ENCODE measurements at regions not wholly inside any gene's neighbourhood (a gene's known extent, or its start where the extent isn't known, plus 50 kb on each side); places are given as distances from the start of the nearest gene placed in this dataset.

GRCh38 chr13:71323266-71323665, 543.7 kb downstream of the DACH1 start:
- no peak overlapping the region for H3K4me2 ChIP-seq (ENCODE audit: low read depth, low read length)
- no peaks in the 10 kb centered on the region for H4K20me1 ChIP-seq (ENCODE audit: insufficient read depth, low read length)
- no peak overlapping the region for H3K4me3 ChIP-seq (replicated peaks in 1 of 3; ENCODE audit: insufficient read depth in 1 of 3, low read depth in 2 of 3, low read length in 3 of 3)
- ChIA-PET POLR2A (no interaction called here), CTCF (ENCODE audit: low intra/inter-chr PET ratio, low total read pairs) (no interaction called here)
- H3K9ac ChIP-seq (ENCODE audit: insufficient read depth, low read depth, low read length): no peak overlapping the region
- no peaks in the 10 kb centered on the region for H3K4me1 ChIP-seq (ENCODE audit: insufficient read depth, low read length)
- H3K36me3 ChIP-seq (replicated peaks in 1 of 2; ENCODE audit: control insufficient read depth in 1 of 2, insufficient read depth in 2 of 2, low read length in 2 of 2): no peaks in the 10 kb centered on the region
- BruUV-seq (replicated peaks): no TSS peak
- WGBS (ENCODE audit: low lambda C conversion rate): 1% methylated on average over 5 of the region's 5 CpGs
- no peak overlapping the region for H3K27ac ChIP-seq (ENCODE audit: extremely low read length, insufficient read depth, low read length)
- ATAC-seq (no peak), DNase-seq (ENCODE audit: low spot score) (no peak), FAIRE-seq (no peak)
- H3K9me3 ChIP-seq (ENCODE audit: low read length): no peaks in the 10 kb centered on the region
- TF ChIP-seq, protein P1, sequence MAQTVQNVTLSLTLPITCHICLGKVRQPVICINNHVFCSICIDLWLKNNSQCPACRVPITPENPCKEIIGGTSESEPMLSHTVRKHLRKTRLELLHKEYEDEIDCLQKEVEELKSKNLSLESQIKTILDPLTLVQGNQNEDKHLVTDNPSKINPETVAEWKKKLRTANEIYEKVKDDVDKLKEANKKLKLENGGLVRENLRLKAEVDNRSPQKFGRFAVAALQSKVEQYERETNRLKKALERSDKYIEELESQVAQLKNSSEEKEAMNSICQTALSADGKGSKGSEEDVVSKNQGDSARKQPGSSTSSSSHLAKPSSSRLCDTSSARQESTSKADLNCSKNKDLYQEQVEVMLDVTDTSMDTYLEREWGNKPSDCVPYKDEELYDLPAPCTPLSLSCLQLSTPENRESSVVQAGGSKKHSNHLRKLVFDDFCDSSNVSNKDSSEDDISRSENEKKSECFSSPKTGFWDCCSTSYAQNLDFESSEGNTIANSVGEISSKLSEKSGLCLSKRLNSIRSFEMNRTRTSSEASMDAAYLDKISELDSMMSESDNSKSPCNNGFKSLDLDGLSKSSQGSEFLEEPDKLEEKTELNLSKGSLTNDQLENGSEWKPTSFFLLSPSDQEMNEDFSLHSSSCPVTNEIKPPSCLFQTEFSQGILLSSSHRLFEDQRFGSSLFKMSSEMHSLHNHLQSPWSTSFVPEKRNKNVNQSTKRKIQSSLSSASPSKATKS (CRISPR knock-in tag; IDR thresholded peaks at IDR 0.05): no peak
- no peak for TF ChIP-seq U2AF1 (optimal IDR thresholded peaks at IDR 0.05; ENCODE audit: low read depth, low read length)
- no peaks in the 10 kb centered on the region for H3K79me2 ChIP-seq (ENCODE audit: insufficient read depth, low read length)
- intact Hi-C loops (cut with micrococcal nuclease; ENCODE audit: unreplicated experiment) (no loop called here), in situ Hi-C loops (cut with HindIII; ENCODE audit: extremely low pct_ligation_motif_present, low pct_unique_long_range_greater_than_20kb) (loop anchor here (25.0 kb wide), 1 partner anchor 564 kb away; no protein-coding TSS in a partner anchor)
- no peaks in the 10 kb centered on the region; a peak in 1 of 5 replicates for H3K27me3 ChIP-seq (ENCODE audit: control insufficient read depth in 1 of 2, insufficient read depth in 2 of 2, low read length in 2 of 2)
- H2AFZ ChIP-seq (ENCODE audit: low read length): no peak overlapping the region

- Histone ChIP-seq H3K79me2 (ENCODE audit: insufficient read depth, low read length) (no peaks in the 10 kb centered on the region), H4K20me1 (ENCODE audit: insufficient read depth, low read length) (no peaks in the 10 kb centered on the region), H2AFZ (ENCODE audit: low read length) (no peak overlapping the region), H3K9ac (ENCODE audit: insufficient read depth, low read depth, low read length) (no peak overlapping the region), H3K27ac (ENCODE audit: extremely low read length, insufficient read depth, low read length) (no peak overlapping the region), H3K9me3 (ENCODE audit: low read length) (no peaks in the 10 kb centered on the region), H3K4me2 (ENCODE audit: low read depth, low read length) (no peak overlapping the region), H3K36me3 (replicated peaks in 1 of 2; ENCODE audit: control insufficient read depth in 1 of 2, insufficient read depth in 2 of 2, low read length in 2 of 2) (no peaks in the 10 kb centered on the region), H3K4me3 (replicated peaks in 1 of 3; ENCODE audit: insufficient read depth in 1 of 3, low read depth in 2 of 3, low read length in 3 of 3) (no peak overlapping the region), H3K4me1 (ENCODE audit: insufficient read depth, low read length) (no peaks in the 10 kb centered on the region), H3K27me3 (ENCODE audit: control insufficient read depth in 1 of 2, insufficient read depth in 2 of 2, low read length in 2 of 2) (no peaks in the 10 kb centered on the region)
- ChIA-PET CTCF (ENCODE audit: low intra/inter-chr PET ratio, low total read pairs) (interaction anchor here (1.3 to 1.5 kb wide), 2 partner anchors 559 to 1376 kb away, joined by 3 to 6 read pairs; no protein-coding TSS in a partner anchor), POLR2A (no interaction called here)
- peak; percentile 64 for FAIRE-seq
- DNase-seq (ENCODE audit: low spot score): peak; percentile 24
- ATAC-seq: peak; percentile 64
- no TSS peak for BruUV-seq (replicated peaks)
- in situ Hi-C loops (cut with HindIII; ENCODE audit: extremely low pct_ligation_motif_present, low pct_unique_long_range_greater_than_20kb): loop anchor here (25.0 kb wide), 1 partner anchor 567 kb away; no protein-coding TSS in a partner anchor
- WGBS (ENCODE audit: low lambda C conversion rate): 0% methylated on average over 1 of the region's 1 CpG
- intact Hi-C loops (cut with micrococcal nuclease; ENCODE audit: unreplicated experiment): loop anchor here (1.0 kb wide), 2 partner anchors 157 to 559 kb away; no protein-coding TSS in a partner anchor
- TF ChIP-seq REPIN1 (CRISPR knock-in tag; IDR thresholded peaks at IDR 0.05; ENCODE audit: borderline replicate concordance, low read depth): no peak
- no peak for TF ChIP-seq JDP2 (CRISPR knock-in tag; IDR thresholded peaks at IDR 0.05; ENCODE audit: borderline replicate concordance)
- peak; percentile 75 for TF ChIP-seq STAG1 (CRISPR knock-in tag; IDR thresholded peaks at IDR 0.05)
- TF ChIP-seq SMC3 (IDR thresholded peaks at IDR 0.05; ENCODE audit: low read length): peak; percentile 57; the same call in 1 of the 2 replicates
- peak; percentile 66 for TF ChIP-seq CTCF (CRISPR knock-in tag; IDR thresholded peaks at IDR 0.05)
- TF ChIP-seq, protein P2, sequence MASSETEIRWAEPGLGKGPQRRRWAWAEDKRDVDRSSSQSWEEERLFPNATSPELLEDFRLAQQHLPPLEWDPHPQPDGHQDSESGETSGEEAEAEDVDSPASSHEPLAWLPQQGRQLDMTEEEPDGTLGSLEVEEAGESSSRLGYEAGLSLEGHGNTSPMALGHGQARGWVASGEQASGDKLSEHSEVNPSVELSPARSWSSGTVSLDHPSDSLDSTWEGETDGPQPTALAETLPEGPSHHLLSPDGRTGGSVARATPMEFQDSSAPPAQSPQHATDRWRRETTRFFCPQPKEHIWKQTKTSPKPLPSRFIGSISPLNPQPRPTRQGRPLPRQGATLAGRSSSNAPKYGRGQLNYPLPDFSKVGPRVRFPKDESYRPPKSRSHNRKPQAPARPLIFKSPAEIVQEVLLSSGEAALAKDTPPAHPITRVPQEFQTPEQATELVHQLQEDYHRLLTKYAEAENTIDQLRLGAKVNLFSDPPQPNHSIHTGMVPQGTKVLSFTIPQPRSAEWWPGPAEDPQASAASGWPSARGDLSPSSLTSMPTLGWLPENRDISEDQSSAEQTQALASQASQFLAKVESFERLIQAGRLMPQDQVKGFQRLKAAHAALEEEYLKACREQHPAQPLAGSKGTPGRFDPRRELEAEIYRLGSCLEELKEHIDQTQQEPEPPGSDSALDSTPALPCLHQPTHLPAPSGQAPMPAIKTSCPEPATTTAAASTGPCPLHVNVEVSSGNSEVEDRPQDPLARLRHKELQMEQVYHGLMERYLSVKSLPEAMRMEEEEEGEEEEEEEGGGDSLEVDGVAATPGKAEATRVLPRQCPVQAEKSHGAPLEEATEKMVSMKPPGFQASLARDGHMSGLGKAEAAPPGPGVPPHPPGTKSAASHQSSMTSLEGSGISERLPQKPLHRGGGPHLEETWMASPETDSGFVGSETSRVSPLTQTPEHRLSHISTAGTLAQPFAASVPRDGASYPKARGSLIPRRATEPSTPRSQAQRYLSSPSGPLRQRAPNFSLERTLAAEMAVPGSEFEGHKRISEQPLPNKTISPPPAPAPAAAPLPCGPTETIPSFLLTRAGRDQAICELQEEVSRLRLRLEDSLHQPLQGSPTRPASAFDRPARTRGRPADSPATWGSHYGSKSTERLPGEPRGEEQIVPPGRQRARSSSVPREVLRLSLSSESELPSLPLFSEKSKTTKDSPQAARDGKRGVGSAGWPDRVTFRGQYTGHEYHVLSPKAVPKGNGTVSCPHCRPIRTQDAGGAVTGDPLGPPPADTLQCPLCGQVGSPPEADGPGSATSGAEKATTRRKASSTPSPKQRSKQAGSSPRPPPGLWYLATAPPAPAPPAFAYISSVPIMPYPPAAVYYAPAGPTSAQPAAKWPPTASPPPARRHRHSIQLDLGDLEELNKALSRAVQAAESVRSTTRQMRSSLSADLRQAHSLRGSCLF (CRISPR knock-in tag; IDR thresholded peaks at IDR 0.05; ENCODE audit: borderline replicate concordance): no peak
- no peak for TF ChIP-seq ZBTB20 (CRISPR knock-in tag; IDR thresholded peaks at IDR 0.05; ENCODE audit: borderline replicate concordance, low read depth)
Observed at GRCh38 chr13:71320452-71320851, 546.6 kb downstream of the DACH1 start.
